Stimulated activated CD4-positive, alpha-beta T cell treated with anti-CD3 and anti-CD28 coated beads, Interleukin-12 subunit alpha, Interleukin-12 subunit beta, amount 100 ng/mL, for 24 hours (primary cell): ENCODE measurements at regions not wholly inside any gene's neighbourhood (a gene's known extent, or its start where the extent isn't known, plus 50 kb on each side); places are given as distances from the start of the nearest gene placed in this dataset.

ENCODE experiments used
- DNase-seq, 2 experiments: peaks; one replicate each; pipeline ENCODE4 v3.0.0-alpha.2; 2020; ENCODE audit warnings: low read depth in 2 of 2

DNA sequence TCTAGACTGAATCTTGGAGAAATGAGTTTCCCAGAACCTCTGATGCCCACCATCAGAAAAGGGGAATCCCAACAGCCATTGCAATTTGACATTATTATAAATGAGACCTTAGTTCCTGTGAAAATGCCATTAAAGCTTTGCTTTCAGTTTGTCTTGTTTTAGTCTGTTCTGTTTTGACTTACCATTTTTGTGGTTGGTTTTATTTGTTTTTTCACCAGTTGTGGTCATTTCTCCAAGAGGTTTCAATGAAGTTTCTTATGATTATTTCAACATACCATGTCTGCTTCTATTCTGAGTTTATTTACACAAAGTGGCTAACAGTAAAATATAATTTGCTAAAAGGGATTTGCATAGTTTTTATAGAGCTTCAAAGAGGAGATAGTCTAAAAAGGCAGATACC is 175.0 kb upstream of the MCTP2 start:
- no peak for DNase-seq

- no peak for DNase-seq
Observed at GRCh38 chr15:94053626-94054025, 177.7 kb upstream of the MCTP2 start.

DNA sequence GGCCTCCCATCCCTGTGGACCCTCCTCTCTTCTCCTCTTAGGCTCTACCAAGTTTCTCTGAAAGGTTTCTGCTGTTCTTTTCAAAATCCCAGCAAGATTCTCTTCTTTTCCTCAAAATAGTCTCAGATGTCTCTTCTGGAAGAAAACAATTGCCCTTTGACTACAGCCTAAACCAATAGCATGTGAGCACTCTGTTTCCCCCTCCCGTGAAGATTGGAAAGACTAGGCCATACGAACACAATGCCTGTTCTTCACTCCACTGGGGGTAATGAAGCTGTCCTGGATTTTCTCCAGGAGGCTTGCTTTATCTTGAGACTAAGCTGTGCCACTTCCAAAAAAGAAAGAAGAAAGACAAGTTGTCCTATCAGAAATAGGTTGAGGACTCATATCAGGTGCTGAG is 178.7 kb upstream of the MCTP2 start:
- no peak for DNase-seq

- no peak for DNase-seq
Observed at GRCh38 chr15:94047566-94047965, 183.8 kb upstream of the MCTP2 start.

DNA sequence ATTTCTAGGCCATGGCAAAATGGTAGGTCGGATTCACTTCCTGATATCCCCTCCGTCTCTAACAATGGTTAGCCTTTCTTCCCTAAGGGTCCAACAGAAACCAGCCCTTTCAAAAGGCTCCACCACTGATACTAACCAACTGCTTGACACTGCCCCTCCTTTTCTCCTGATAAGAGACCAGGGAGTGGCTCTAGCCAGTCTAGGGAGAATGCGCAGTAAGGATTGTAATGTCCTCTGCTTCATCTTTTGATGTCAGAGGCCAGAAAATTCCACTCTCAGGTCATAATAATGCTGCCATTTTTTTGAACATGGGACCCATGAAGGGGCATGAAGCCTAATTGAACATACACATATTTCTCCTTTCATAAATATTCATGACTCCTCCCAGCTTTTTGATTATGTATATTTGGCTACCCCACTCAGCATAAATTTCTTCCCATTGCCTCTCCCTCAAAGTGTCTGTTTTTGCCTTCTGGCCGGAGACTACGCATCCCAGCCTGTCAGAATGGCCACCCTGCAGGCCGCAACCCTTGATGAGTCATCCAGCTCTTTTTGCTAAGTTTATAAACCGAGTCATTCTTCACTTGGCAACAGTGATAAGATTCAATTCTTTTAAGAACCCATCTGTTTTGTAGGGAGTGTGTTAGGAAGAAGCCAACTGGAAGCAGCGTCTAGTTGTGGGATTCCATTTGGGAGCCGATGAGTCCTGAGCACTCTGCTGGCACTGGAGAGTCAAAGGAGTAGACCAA is 189.0 kb upstream of the MCTP2 start:
- no peak for DNase-seq

DNA sequence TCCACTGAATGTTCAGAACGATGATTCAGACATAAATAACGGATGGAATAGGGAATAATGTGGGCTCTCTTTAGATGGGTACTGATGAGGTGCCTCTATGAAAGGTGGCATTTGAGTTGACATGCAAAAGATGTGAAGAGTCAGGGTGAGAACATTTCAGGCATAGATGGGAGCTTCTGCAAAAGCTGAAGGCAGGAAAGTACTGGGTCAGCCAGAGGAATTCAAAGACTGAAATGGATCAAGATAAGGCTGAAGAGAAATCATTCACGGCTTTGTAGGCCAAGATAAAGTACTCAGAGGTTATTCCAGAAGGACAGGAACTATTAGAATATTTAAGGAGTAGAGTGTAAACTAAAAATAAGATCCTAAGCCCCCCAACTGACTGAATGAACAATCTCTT is 189.6 kb upstream of the MCTP2 start:
- no peak for DNase-seq

DNA sequence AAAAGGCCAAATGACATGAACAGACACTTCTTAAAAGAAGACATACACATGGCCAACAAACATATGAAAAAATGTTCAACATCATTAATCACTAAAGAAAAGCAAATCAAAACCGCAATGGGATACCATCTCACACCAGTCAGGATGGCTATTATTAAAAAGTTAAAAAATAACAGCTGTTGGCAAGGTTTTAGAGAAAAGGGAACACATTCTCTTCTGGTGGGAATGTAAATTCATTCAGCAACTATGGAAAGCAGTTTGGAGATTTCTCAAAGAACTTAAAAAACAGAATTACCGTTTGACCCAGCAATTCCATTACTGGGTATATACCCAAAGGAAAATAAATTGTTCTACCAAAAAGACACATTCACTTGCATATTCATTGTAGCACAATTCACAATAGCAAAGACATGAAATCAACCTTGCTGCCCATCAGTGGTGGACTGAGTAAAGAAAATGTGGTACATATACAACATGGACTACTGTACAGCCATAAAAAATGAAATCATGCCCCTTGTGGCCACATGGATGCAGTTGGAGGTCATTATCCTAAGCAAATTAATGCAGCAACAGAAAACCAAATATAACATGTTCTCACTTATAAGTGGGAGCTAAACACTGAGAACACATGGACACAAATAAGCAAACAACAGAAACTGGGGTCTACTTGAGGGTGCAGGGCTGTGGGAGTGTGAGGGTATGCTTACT is 190.7 kb upstream of the MCTP2 start:
- no peak for DNase-seq

DNA sequence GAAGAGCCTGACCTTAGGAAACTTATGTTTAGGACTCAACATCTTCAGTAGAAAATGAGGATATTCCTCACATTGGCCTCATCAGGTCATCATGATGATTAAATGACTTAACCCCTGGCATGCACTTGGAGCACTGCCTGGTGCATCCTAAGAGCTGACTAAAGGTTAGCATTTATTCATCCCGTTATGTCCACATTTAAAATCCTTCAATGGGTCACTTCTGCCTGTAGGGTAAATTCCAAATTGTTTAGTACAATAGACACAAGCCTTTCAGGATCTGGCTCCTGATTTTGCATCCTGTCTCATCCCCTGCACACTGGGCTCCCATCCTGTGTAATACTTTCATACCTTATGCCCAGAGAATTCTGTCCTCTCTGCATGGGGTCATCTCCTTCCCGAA is 195.2 kb upstream of the MCTP2 start:
- no peak for DNase-seq

GRCh38 chr15:94033683-94034020 is 197.7 kb upstream of the MCTP2 start:
- no peak for DNase-seq

DNA sequence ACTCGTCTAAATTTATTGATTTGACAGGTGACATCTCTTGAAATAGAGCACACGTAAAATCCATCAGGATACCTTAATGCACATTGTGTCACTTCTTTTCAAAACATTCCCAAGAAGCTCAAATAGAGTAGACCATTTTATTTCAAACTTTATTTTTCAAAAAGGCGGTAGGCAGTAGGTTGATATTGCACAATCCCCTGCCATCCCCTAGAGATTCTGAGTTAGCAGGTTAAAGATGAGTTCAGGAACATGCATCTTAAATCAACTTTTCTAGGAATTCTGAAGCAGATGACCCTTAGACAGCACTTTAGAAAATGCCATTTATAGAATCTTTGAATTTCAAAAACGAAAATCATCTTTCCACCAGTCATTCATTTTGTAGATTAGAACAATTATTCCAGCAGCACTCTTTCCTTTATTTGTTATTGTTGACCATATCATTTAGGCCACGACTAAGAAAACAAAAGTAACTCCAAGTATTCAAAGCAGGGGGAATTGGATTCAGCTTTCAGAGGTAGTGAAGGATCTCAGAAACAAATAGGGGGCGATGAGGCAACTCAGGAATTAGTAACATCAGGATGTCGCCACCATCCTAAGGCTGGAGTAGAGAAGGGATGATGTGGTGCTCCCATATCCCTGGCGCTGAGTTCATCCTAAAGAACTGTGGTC is 198.2 kb upstream of the MCTP2 start:
- DNase-seq, result no peak

- no peak for DNase-seq
Observed at GRCh38 chr15:94032571-94032970, 198.8 kb upstream of the MCTP2 start.

DNA sequence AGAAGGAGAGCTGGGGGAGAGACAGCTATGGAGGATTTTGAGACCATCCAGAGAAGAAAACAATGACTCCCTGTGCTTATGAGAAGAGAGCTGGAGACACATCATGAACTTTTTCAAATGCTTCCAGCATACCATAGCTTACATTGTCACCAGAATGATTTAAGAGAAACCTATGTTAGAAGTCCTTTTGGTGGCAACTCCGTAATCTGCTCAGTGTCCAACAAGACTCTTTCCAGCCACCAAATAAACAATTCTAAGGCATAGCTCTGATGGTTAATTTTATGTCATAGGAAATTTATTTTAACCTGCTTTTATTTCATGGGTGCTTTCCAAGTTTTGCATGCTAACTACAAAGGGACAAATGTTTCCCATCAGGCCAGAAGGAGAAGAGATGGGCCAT is 200.3 kb upstream of the MCTP2 start:
- no peak for DNase-seq

DNA sequence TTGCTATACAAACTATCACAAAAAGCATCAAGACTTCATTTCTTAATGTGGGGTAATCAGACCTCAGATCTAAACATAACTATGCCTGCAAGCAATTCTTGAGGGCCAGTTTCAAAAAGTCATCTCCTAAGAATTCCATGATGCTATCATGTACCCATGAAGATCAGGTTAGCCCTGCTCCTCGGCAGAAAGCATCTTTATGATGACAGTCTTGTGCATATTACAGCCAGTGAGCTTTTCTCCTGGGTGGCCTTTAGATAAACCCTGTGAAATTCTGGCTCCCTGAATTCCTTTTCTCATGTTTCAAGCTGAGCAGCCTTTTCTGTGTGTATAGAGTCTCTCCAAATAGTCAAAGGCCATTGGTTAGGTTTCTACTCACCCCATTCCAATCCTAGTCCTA is 201.9 kb upstream of the MCTP2 start:
- no peak for DNase-seq

GRCh38 chr15:94028809-94029208 is 202.6 kb upstream of the MCTP2 start:
- no peak for DNase-seq

- no peak for DNase-seq
Observed at GRCh38 chr15:94028121-94028520, 203.2 kb upstream of the MCTP2 start.

DNA sequence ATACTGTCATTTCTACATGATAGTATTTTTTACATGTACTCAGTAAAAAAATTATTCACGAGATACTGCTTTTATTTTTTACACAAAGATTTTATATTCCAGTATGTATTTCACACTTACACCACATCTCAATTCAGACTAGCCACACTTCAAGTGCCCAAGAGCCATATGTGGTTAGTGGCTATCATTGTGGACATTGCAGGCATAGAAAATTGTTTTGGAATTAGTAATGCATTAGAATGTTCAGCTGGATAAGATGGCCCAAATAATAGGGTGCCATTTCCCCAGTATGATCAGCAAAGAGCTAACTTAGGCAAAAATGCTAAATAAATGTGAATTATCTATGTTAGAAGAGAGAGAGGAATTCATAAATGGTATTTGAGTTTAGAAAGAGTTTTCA is 203.8 kb upstream of the MCTP2 start:
- no peak for DNase-seq

DNA sequence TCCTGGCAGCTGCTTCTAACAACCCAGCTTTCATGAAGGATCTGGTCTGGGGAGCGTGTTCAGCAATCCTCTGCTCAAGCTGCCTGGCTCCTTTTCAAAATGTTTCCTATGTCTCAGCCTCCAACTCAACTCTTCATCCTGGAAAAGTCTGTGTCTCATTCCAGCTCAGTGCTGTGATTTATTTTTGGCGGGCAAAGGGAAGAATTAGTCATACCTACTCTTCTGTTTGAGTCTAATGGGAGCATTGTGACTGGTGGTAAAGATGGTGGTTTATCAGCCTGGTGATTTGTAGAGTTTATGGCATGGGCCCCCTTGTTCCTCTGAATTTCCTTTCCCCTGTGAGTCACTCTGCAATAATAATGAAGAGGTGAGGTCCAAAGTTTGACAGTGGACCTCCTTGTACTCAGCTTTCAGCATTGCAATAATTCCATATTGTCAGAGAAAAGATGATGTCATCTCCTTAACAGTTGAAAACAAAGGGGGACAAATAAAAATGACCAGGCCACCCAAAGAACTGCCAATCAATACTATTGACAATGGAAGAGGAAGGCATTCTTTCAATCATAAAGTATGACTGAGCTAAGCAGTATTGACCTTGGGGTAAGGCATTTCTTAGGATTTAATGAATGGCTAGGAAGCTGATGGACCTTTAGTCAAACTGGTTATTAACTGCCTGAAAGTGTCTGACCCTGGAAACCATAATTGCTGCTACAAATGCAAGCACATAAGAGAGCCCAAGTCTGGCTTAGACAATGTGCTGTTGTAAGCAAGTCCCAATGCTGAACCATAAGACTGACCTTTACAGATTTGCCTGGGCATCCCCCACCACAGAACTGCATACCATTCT is 204.7 kb upstream of the MCTP2 start:
- DNase-seq, result no peak

- DNase-seq, result no peak
Observed at GRCh38 chr15:94023531-94023930, 207.8 kb upstream of the MCTP2 start.

- no peak for DNase-seq
Observed at GRCh38 chr15:94021621-94022320, 209.6 kb upstream of the MCTP2 start.

DNA sequence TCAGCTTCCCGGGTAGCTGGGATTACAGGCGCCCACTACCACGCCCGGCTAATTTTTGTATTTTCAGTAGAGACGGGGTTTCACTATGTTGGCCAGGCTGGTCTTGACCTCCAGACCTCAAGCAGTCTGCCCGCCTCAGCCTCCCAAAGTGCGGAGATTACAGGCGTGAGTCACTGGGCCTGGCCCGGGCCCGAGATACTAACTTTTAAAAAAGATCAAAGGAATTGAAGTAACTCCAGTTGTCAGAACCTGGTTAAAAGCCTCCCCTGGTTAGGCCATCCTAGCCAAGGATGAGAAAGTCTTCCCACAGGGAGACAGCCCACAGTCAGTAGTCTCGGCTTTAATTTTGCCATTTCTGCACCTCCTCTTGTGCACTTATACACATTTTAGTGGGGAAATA is 212.3 kb upstream of the MCTP2 start:
- no peak for DNase-seq

GRCh38 chr15:94015324-94015723 is 216.0 kb upstream of the MCTP2 start:
- no peak for DNase-seq
